Activated CD8-positive, alpha-beta memory T cell treated with anti-CD3 and anti-CD28 coated beads for 36 hours (primary cell): ENCODE measurements at regions not wholly inside any gene's neighbourhood (a gene's known extent, or its start where the extent isn't known, plus 50 kb on each side); places are given as distances from the start of the nearest gene placed in this dataset.
"Not testable (repeated sequence)": the region's sequence is repeated elsewhere in the genome, so short reads cannot be mapped to it uniquely, and the experiment has no call there.

Source experiments
- CTCF ChIA-PET: fragments of 350-600 bp; sonication (Branson Sonifier 250); formaldehyde crosslinking; loops from one replicate; lab custom pipeline; 2021; ENCODE audit warnings: antibody characterized with exemption; lab: Charles Lee
- POLR2A ChIA-PET: fragments of 350-600 bp; sonication (Branson Sonifier 250); formaldehyde crosslinking; loops from one replicate; lab custom pipeline; 2021; ENCODE audit warnings: antibody characterized with exemption; lab: Charles Lee

DNA sequence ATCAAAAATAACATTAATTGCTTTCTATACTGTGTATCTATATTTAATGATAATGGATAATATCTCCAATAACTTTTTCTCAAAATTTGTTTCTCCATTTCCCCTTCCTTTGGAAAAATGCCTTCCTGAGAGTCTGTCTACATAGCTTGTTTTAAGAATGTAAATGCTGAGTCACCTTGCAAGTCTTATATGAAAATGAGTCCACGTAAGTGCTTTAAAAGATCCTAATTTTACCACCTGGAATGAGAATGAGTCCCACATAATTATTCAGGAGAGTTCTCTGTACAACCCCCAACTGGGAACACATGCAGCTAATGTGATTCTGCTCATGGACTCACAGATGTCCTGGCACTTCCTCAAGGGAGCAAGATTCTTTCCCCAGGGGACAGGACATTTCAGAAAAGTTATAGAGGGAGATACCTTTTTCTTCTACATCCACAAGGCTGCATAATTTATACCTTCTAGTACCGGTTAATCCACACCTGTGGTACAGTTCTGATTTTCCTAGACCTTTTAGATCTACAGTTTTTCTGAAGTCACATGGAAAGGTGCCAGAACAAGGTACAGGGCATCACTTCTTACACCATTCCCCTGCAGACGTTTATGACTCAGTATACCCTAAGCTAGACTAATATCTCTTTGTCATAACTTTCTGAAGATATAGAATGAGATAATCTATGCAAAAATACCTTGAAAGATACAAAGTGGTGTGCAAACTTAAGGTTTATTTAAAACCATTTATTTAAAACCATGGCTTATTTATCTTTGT lies 314.1 kb downstream of the CETN3 start:
- POLR2A ChIA-PET, result no interaction called here

GRCh38 chr5:90093751-90094485 lies 315.6 kb downstream of the CETN3 start:
- ChIA-PET POLR2A (no interaction called here), CTCF (no interaction called here)

More for the DNA sequence above, 314.1 kb downstream of the CETN3 start:
- CTCF ChIA-PET, result no interaction called here

DNA sequence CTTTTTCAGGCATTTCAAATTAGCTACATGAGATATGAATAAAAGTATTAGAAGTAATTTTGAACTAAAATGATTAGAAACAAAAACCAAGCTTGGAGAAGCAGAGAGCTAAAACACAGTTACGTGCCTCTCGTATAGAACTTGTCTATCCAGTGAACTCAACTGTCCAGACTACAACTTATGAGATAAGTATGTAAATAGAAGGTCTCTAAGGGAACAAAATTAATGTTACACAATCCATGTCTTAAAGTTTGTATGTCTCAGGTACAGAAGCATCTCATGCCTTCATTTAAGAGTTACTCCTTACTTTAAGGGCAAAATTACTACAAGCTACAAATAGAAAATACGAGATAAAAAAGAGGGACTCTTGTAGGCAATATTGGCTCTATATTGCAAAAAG lies 316.8 kb downstream of the CETN3 start:
- ChIA-PET CTCF (no interaction called here), POLR2A (no interaction called here)

DNA sequence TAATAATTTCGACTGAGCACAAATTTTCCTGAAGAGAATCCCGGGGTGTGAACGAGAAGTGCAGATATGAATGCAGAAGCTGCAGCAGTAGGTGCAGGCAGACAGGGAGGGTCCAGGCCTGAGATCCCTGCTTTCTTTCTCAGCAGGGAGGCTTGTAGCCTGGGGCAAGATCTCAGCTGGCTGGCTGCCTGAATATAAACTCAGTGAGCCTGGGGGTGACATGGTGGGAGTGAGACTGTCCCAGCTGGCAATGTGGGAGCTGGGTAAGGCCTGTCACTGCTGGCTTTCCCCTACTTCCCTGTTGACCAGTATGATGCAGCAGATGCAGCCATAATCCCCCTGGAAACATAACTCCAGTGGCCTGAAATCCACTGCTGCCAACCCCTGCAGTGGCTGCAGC lies 325.2 kb downstream of the CETN3 start:
- CTCF ChIA-PET, result no interaction called here
- POLR2A ChIA-PET, result no interaction called here

DNA sequence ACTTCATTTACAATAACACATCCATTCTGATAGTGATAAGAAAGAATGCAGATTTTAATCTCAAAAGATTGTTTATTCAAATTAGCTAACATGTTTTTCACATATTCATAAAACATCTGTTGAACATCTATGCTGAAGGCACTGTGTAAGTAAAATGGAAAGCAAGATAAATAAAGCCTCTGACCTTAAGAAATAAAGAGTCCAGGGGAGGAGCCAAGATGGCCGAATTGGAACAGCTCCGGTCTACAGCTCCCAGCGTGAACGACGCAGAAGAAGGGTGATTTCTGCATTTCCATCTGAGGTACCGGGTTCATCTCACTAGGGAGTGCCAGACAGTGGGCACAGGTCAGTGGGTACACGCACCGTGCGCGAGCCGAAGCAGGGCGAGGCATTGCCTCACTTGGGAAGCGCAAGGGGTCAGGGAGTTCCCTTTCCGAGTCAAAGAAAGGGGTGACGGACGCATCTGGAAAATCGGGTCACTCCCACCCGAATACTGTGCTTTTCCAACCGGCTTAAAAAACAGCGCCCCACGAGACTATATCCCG lies 336.5 kb downstream of the CETN3 start:
- CTCF ChIA-PET, result not testable (repeated sequence)

DNA sequence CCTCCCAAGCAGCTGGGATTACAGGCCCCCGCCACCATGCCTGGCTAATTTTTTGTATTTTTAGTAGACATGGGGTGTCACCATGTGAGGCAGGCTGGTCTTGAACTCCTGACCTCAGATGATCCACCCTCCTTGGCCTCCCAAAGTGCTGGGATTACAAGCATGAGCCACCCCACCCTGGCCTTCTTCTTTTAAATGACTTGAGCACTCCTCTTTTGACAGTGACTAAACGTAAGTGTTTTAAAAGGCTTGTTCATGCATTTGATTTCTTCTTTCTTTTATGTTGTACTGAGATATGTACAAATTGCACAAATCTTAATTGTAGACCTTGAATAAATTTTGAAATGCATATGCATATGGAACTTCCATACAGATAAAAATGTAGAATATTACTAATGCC lies 337.9 kb downstream of the CETN3 start:
- POLR2A ChIA-PET, result no interaction called here
- CTCF ChIA-PET, result no interaction called here

More for the DNA sequence above, 336.5 kb downstream of the CETN3 start:
- POLR2A ChIA-PET, result not testable (repeated sequence)

GRCh38 chr5:90071066-90071465 lies 338.5 kb downstream of the CETN3 start:
- CTCF ChIA-PET, result no interaction called here
- POLR2A ChIA-PET, result no interaction called here

DNA sequence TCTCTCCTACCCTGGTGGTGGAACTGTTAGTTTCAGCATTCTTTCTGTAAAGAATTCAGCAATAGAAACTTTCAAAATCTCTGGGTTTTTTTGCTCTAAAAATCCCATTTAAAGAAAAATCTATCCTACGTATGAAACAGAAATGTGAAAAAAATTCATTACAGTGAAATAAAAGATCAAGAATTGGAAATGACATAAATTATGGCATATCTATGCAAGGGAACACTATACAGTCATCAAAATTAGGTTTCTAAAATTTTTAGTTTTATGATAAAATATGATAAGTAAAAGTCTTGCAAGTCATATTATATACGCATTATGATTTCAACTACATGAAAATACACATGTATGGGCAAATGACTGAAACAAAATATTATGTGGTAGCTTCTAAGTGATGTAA lies 342.6 kb downstream of the CETN3 start:
- ChIA-PET POLR2A (no interaction called here), CTCF (no interaction called here)

DNA sequence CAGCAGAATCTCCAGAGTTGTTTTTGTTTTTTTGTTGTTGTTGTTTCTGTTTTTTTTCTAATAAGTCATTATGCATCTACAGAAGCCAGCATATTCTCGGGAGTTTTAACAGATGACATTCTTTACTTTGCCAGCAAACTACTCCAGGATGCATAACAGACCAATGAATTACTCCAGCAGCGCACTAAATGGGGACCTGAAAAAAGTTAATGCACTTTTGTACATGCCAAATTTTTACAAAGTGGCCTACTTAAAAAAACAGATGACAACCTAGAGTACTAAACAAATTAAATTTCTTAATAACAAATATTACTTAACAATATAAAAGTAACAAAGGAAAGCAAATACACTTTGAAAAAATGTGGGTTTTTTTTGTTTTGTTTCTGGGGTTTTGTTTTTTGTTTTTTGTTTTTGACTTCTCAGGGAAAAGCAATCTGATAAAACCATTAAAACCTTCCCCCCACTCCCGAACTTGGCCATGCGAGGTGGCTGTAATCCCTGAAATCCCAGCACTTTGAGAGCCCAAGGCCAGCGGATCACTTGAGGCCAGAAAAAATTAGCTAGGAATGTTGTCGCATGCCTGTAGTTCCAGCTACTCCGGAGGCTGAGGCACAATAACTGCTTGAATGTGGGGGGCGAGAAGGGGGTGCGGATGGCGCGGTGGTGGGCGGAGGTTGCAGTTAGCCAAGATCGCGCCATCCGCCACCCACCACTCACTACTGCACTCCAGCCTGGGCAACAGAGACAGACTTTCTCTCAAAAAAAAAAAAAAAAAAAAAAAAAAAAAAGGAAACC lies 352.4 kb downstream of the CETN3 start:
- POLR2A ChIA-PET, result no interaction called here
- CTCF ChIA-PET, result no interaction called here

DNA sequence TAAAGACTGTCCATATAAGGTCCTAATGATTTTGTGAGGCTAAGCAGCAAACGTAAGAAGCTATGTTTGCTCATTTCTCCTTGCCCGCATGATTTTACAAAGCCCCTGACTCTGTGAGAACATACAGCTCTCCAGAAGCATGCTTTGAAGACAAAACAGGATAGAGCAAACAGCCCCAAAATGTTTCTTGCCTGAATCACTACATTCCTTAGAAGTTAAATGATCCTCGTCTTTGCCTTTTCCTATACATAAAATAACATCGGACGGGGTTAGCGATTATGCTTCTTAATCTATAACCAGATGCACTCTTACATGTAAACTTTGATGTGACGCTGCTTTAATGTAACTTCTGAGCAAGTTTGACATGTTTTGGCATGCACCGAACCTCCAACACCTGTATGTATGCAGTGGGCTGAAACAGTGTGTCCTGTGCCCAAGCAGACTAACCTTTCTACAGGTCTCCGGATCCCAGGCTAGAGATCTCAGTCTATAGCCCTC lies 353.7 kb downstream of the CETN3 start:
- CTCF ChIA-PET, result no interaction called here
- POLR2A ChIA-PET, result no interaction called here

DNA sequence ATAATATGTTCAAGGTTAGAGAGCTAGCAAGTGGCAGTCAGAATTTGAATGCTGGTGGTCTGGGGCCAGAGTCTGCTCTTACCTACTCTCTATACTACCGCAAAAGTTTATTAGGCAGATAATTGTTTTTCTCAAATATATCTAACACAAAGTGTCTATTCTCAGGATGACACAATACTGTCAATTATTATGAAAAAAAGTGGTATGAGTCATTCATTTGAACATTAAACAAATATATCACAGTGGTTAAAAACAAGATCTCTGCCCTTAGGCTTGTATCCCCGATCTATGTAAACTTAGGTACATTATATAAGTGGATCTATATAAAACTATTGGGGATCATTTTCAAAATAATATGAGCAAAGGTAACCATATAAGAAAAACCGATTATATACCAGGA lies 354.9 kb downstream of the CETN3 start:
- ChIA-PET CTCF (no interaction called here), POLR2A (no interaction called here)

DNA sequence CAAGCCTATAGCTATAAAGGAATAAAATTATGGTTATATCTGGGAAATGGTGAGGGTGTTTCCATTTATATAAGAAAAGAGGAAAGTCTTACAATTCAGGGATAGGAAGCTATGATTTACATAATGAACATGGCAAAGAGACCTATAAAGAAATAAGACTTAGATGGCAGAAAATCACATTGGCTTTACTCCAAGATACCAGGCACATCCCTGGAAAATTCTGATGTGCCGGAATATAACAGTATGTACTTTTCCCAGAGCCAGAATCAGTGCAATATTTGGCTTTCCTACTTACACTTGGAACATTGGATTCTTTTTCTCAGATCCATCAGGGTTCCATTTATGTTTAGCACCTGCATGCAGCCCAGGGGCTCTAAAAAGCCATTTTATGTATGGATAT lies 357.8 kb downstream of the CETN3 start:
- ChIA-PET POLR2A (no interaction called here), CTCF (no interaction called here)

- ChIA-PET POLR2A (no interaction called here), CTCF (no interaction called here)
These were observed 359.5 kb downstream of the CETN3 start for GRCh38 chr5:90050103-90050502.

DNA sequence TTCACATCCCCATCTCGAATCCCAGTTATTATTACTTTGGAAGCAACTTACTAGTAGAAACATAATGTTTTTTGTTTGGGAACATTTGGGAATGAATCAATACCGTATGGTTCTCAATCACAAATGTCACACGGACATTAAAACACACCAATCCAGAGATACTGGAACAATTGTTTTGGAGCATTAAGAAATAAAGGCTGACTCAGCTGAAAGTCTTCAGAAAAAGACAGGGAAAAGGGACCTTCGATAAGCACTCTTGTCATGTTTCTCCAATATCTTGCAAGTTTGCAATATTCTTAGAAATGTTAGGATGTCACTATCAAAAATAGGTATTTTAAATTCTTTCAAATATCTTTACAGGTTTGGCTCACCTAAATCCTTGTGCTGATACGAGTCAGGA lies 362.4 kb downstream of the CETN3 start:
- CTCF ChIA-PET, result no interaction called here
- POLR2A ChIA-PET, result no interaction called here

DNA sequence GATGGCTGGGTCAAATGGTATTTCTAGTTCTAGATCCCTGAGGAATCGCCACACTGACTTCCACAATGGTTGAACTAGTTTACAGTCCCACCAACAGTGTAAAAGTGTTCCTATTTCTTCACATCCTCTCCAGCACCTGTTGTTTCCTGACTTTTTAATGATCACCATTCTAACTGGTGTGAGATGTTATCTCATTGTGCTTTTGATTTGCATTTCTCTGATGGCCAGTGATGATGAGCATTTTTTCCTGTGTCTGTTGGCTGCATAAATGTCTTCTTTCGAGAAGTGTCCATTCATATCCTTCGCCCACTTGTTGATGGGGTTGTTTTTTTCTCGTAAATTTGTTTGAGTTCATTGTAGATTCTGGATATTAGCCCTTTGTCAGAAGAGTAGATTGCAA lies 369.5 kb downstream of the CETN3 start:
- POLR2A ChIA-PET, CTCF ChIA-PET: not testable (repeated sequence)

DNA sequence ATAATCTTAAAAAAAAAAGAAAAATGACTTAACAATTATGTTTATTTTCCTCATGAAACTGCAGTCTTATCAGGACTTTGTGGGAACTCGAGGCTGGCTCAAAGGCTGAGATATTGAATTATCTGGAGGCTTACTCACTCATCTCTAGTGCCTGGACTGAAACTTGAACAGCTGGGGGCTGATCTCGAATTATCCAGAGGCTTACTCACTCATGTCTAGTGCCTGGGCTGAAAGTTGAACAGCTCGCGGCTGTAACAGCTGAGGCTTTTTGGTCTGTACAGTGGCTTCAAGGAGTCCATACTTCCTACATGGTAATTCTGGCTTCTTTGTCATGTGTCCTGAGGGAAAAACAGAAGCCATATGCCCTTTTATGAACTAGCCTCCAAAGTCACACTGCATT lies 371.9 kb downstream of the CETN3 start:
- CTCF ChIA-PET, result no interaction called here
- POLR2A ChIA-PET, result no interaction called here

GRCh38 chr5:90022711-90023053 lies 386.9 kb downstream of the CETN3 start:
- ChIA-PET CTCF (no interaction called here), POLR2A (no interaction called here)

GRCh38 chr5:90022002-90022710 lies 387.4 kb downstream of the CETN3 start:
- CTCF ChIA-PET, result no interaction called here
- POLR2A ChIA-PET, result no interaction called here
